ENCODE measurements at regions not wholly inside any gene's neighbourhood (a gene's known extent, or its start where the extent isn't known, plus 50 kb on each side); places are given as distances from the start of the nearest gene placed in this dataset.

- no peaks in the 10 kb centered on the region for H3F3A ChIP-seq (ENCODE audit: insufficient read depth, low read length)
- no peaks in the 10 kb centered on the region for H3K79me2 ChIP-seq (ENCODE audit: insufficient read depth, low read length)
- H3K27me3 ChIP-seq (ENCODE audit: insufficient read depth, low read length) = no peaks in the 10 kb centered on the region
- no peak overlapping the region for H3K4me2 ChIP-seq (ENCODE audit: low read length)
- H3K27ac ChIP-seq (ENCODE audit: low read depth, low read length, poor library complexity, severe bottlenecking) = no peak overlapping the region
- no peaks in the 10 kb centered on the region for H3K4me1 ChIP-seq (ENCODE audit: insufficient read depth, low read length, severe bottlenecking)
- no peak for TF ChIP-seq EZH2 (IDR thresholded peaks at IDR 0.05; ENCODE audit: borderline replicate concordance, low read length)
- TF ChIP-seq CTCF (IDR thresholded peaks at IDR 0.05; ENCODE audit: low read length) = no peak
- H3K9ac ChIP-seq (ENCODE audit: low read length) = no peak overlapping the region
- no peak overlapping the region for H3K4me3 ChIP-seq (ENCODE audit: low read depth, low read length, poor library complexity, severe bottlenecking)
- no peaks in the 10 kb centered on the region for H3K36me3 ChIP-seq (ENCODE audit: insufficient read depth, low read length)
- no peaks in the 10 kb centered on the region for H3K9me3 ChIP-seq (ENCODE audit: low read length)
- no peaks in the 10 kb centered on the region for H3K9me2 ChIP-seq (ENCODE audit: low read depth, low read length)
- no peaks in the 10 kb centered on the region for H4K20me1 ChIP-seq (ENCODE audit: insufficient read depth, low read length)
- H2AFZ ChIP-seq (ENCODE audit: low read length) = no peak overlapping the region
Measured at GRCh38 chr16:35414563-35414962, 1955.2 kb downstream of the TP53TG3F start.

- H4K20me1 ChIP-seq (ENCODE audit: insufficient read depth, low read length) = no peaks in the 10 kb centered on the region
- H3K4me2 ChIP-seq (ENCODE audit: low read length) = no peak overlapping the region
- no peak overlapping the region for H3K27ac ChIP-seq (ENCODE audit: low read depth, low read length, poor library complexity, severe bottlenecking)
- no peaks in the 10 kb centered on the region for H3K36me3 ChIP-seq (ENCODE audit: insufficient read depth, low read length)
- H3K9me2 ChIP-seq (ENCODE audit: low read depth, low read length) = no peaks in the 10 kb centered on the region; the same call in 1 of the 2 replicates
- no peaks in the 10 kb centered on the region for H3K27me3 ChIP-seq (ENCODE audit: insufficient read depth, low read length)
- H3K4me3 ChIP-seq (ENCODE audit: low read depth, low read length, poor library complexity, severe bottlenecking) = no peak overlapping the region
- no peaks in the 10 kb centered on the region for H3K79me2 ChIP-seq (ENCODE audit: insufficient read depth, low read length)
- no peaks in the 10 kb centered on the region for H3K9me3 ChIP-seq (ENCODE audit: low read length)
- TF ChIP-seq EZH2 (IDR thresholded peaks at IDR 0.05; ENCODE audit: borderline replicate concordance, low read length) (no peak), CTCF (IDR thresholded peaks at IDR 0.05; ENCODE audit: low read length) (no peak)
- no peak overlapping the region for H2AFZ ChIP-seq (ENCODE audit: low read length)
- no peaks in the 10 kb centered on the region for H3K4me1 ChIP-seq (ENCODE audit: insufficient read depth, low read length, severe bottlenecking)
- no peak overlapping the region for H3K9ac ChIP-seq (ENCODE audit: low read length)
- H3F3A ChIP-seq (ENCODE audit: insufficient read depth, low read length) = no peaks in the 10 kb centered on the region
Measured at GRCh38 chr16:35425270-35425669, 1965.9 kb downstream of the TP53TG3F start.

GRCh38 chr16:35431829-35432663, 1972.6 kb downstream of the TP53TG3F start:
- Histone ChIP-seq H3K9ac (ENCODE audit: low read length) (no peak overlapping the region), H2AFZ (ENCODE audit: low read length) (no peak overlapping the region), H3K9me3 (ENCODE audit: low read length) (no peaks in the 10 kb centered on the region), H3K27me3 (ENCODE audit: insufficient read depth, low read length) (no peaks in the 10 kb centered on the region), H3K36me3 (ENCODE audit: insufficient read depth, low read length) (no peaks in the 10 kb centered on the region), H4K20me1 (ENCODE audit: insufficient read depth, low read length) (no peaks in the 10 kb centered on the region), H3F3A (ENCODE audit: insufficient read depth, low read length) (no peaks in the 10 kb centered on the region), H3K4me1 (ENCODE audit: insufficient read depth, low read length, severe bottlenecking) (no peaks in the 10 kb centered on the region), H3K9me2 (ENCODE audit: low read depth, low read length) (no peaks in the 10 kb centered on the region), H3K27ac (ENCODE audit: low read depth, low read length, poor library complexity, severe bottlenecking) (no peak overlapping the region), H3K4me3 (ENCODE audit: low read depth, low read length, poor library complexity, severe bottlenecking) (no peak overlapping the region), H3K79me2 (ENCODE audit: insufficient read depth, low read length) (no peaks in the 10 kb centered on the region), H3K4me2 (ENCODE audit: low read length) (no peak overlapping the region)
- TF ChIP-seq EZH2 (IDR thresholded peaks at IDR 0.05; ENCODE audit: borderline replicate concordance, low read length) (no peak), CTCF (IDR thresholded peaks at IDR 0.05; ENCODE audit: low read length) (peak; percentile 74)

Data from OCI-LY1 (cell line).